ENCODE measurements at regions not wholly inside any gene's neighbourhood (a gene's known extent, or its start where the extent isn't known, plus 50 kb on each side); places are given as distances from the start of the nearest gene placed in this dataset.

- no peak for TF ChIP-seq CTCF (IDR thresholded peaks at IDR 0.05)
- Mint-ChIP-seq H3K4me3 (ENCODE audit: unreplicated experiment) (no peak overlapping the region), H3K27ac (ENCODE audit: unreplicated experiment) (no peak overlapping the region), H3K36me3 (ENCODE audit: unreplicated experiment) (no peaks in the 10 kb centered on the region), H3K9me3 (ENCODE audit: unreplicated experiment) (no peaks in the 10 kb centered on the region), H3K4me1 (ENCODE audit: unreplicated experiment) (no peaks in the 10 kb centered on the region), H3K27me3 (ENCODE audit: unreplicated experiment) (no peaks in the 10 kb centered on the region)
- no peak for DNase-seq (ENCODE audit: extremely low spot score, unreplicated experiment)
These were observed 889.9 kb upstream of the PHF14 start for GRCh38 chr7:10083766-10084165.

- Mint-ChIP-seq H3K36me3 (ENCODE audit: unreplicated experiment) (no peaks in the 10 kb centered on the region), H3K4me3 (ENCODE audit: unreplicated experiment) (no peak overlapping the region), H3K27ac (ENCODE audit: unreplicated experiment) (no peak overlapping the region), H3K4me1 (ENCODE audit: unreplicated experiment) (no peaks in the 10 kb centered on the region), H3K27me3 (ENCODE audit: unreplicated experiment) (no peaks in the 10 kb centered on the region), H3K9me3 (ENCODE audit: unreplicated experiment) (no peaks in the 10 kb centered on the region)
- no peak for DNase-seq (ENCODE audit: extremely low spot score, unreplicated experiment)
- TF ChIP-seq CTCF (IDR thresholded peaks at IDR 0.05) = no peak
These were observed 888.4 kb upstream of the PHF14 start for GRCh38 chr7:10085231-10085630.

GRCh38 chr7:10100572-10100971 is 873.1 kb upstream of the PHF14 start:
- H3K9me3 Mint-ChIP-seq (ENCODE audit: unreplicated experiment) = no peaks in the 10 kb centered on the region
- H3K4me1 Mint-ChIP-seq (ENCODE audit: unreplicated experiment) = peaks cover 3% of the 10 kb centered on the region
- no peaks in the 10 kb centered on the region for H3K27me3 Mint-ChIP-seq (ENCODE audit: unreplicated experiment)
- H3K36me3 Mint-ChIP-seq (ENCODE audit: unreplicated experiment) = no peaks in the 10 kb centered on the region
- DNase-seq (ENCODE audit: extremely low spot score, unreplicated experiment) = no peak
- H3K4me3 Mint-ChIP-seq (ENCODE audit: unreplicated experiment) = no peak overlapping the region
- H3K27ac Mint-ChIP-seq (ENCODE audit: unreplicated experiment) = no peak overlapping the region
- TF ChIP-seq CTCF (IDR thresholded peaks at IDR 0.05) = no peak

- TF ChIP-seq CTCF (IDR thresholded peaks at IDR 0.05) = no peak
- H3K27ac Mint-ChIP-seq (ENCODE audit: unreplicated experiment) = no peak overlapping the region
- H3K36me3 Mint-ChIP-seq (ENCODE audit: unreplicated experiment) = no peaks in the 10 kb centered on the region
- H3K27me3 Mint-ChIP-seq (ENCODE audit: unreplicated experiment) = no peaks in the 10 kb centered on the region
- H3K9me3 Mint-ChIP-seq (ENCODE audit: unreplicated experiment) = no peaks in the 10 kb centered on the region
- DNase-seq (ENCODE audit: extremely low spot score, unreplicated experiment) = no peak
- H3K4me3 Mint-ChIP-seq (ENCODE audit: unreplicated experiment) = no peak overlapping the region
- no peaks in the 10 kb centered on the region for H3K4me1 Mint-ChIP-seq (ENCODE audit: unreplicated experiment)
These were observed 872.3 kb upstream of the PHF14 start for GRCh38 chr7:10101351-10101750.

- no peaks in the 10 kb centered on the region for H3K36me3 Mint-ChIP-seq (ENCODE audit: unreplicated experiment)
- no peaks in the 10 kb centered on the region for H3K27me3 Mint-ChIP-seq (ENCODE audit: unreplicated experiment)
- no peak for DNase-seq (ENCODE audit: extremely low spot score, unreplicated experiment)
- H3K4me3 Mint-ChIP-seq (ENCODE audit: unreplicated experiment) = no peak overlapping the region
- H3K4me1 Mint-ChIP-seq (ENCODE audit: unreplicated experiment) = peaks cover 3% of the 10 kb centered on the region
- no peak overlapping the region for H3K27ac Mint-ChIP-seq (ENCODE audit: unreplicated experiment)
- no peak for TF ChIP-seq CTCF (IDR thresholded peaks at IDR 0.05)
- no peaks in the 10 kb centered on the region for H3K9me3 Mint-ChIP-seq (ENCODE audit: unreplicated experiment)
These were observed 869.4 kb upstream of the PHF14 start for GRCh38 chr7:10104292-10104691.
